GM12891 (cell line): ENCODE measurements at regions not wholly inside any gene's neighbourhood (a gene's known extent, or its start where the extent isn't known, plus 50 kb on each side); places are given as distances from the start of the nearest gene placed in this dataset.

Experiments used
- DNase-seq: peaks from one replicate; pipeline ENCODE4 v3.0.0; 2011; ENCODE audit warnings: low spot score; ENCODE audit not compliant: insufficient read length
- FAIRE-seq: peaks from 2 replicates; lab custom pipeline; 2011; peaks lifted over from hg19 to GRCh38; lab: Jason Lieb, UNC
- PAX5 ChIP-seq: IDR thresholded peaks from 2 replicates; pipeline ENCODE4 v1.6.1; 2011; ENCODE audit warnings: low read length, moderate library complexity, mild to moderate bottlenecking; ENCODE audit not compliant: insufficient read depth, severe bottlenecking
- POLR2A ChIP-seq: IDR thresholded peaks from 2 replicates; pipeline ENCODE4 v1.6.1; 2011; ENCODE audit warnings: low read depth, low read length, control low read depth
- POLR2AphosphoS5 ChIP-seq: IDR thresholded peaks from 2 replicates; pipeline ENCODE4 v1.6.1; 2011; ENCODE audit warnings: low read depth, low read length, control low read depth
- POU2F2 ChIP-seq: IDR thresholded peaks from 2 replicates; pipeline ENCODE4 v1.6.1; 2011; ENCODE audit warnings: low read depth, mild to moderate bottlenecking, control low read depth, low read length, moderate library complexity
- SPI1 ChIP-seq: IDR thresholded peaks from 2 replicates; pipeline ENCODE4 v1.6.1; 2011; ENCODE audit warnings: low read depth, low read length, control low read depth
- TAF1 ChIP-seq: IDR thresholded peaks from 2 replicates; pipeline ENCODE4 v1.6.1; 2011; ENCODE audit warnings: low read depth, low read length, control low read depth

DNA sequence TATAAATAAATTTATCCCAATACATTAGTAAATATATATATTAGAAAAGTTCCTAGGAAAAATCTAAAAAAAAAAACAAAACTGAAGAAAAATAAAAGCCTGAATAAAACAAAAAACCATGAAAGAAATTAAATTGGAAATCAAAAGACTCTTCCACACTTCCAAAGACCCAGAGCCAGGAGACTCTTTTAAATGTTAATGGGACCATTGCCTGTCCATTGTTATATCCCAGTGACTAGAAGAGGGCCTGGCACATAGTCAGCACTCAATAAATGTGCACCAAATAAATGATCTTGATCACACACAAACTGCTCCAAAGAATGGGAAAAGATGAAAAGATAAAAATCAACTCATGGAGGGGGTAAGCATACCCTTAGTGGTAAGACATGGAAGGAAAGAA, 51.3 kb upstream of the CLDN18 start:
- FAIRE-seq = no peak
- DNase-seq = no peak
- TF ChIP-seq POLR2A (no peak), POLR2AphosphoS5 (no peak), TAF1 (no peak), PAX5 (no peak), POU2F2 (no peak), SPI1 (no peak)
